Activated CD8-positive, alpha-beta memory T cell treated with anti-CD3 and anti-CD28 coated beads for 1 hour (primary cell): ENCODE measurements at regions not wholly inside any gene's neighbourhood (a gene's known extent, or its start where the extent isn't known, plus 50 kb on each side); places are given as distances from the start of the nearest gene placed in this dataset.

Source experiments
- DNase-seq, 2 donors: peaks; one replicate each; pipeline ENCODE4 v3.0.0-alpha.2; 2020; ENCODE audit warnings: low read depth in 1 of 2; ENCODE audit errors: extremely low read depth in 1 of 2

DNA sequence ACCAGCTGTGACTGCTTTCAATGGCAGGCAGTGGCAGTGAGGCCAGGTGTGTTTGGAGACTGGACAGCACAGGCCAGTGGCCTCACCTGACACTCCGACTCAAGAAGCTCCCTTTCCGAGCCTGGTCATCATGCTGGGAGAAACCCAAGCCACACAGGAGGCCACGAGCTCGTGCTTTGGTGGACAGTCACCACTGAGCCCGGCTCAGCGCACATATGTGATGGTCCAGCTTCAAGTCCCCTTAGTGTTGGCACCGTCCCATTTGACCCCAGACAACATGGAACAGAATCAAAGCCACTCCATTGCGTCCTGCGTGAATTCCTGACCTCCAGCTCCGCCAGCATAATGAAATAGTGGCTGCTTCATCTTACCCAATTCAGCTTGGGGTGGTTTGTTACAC is 64.0 kb upstream of the PPP1R26 start:
- no peak for DNase-seq

DNA sequence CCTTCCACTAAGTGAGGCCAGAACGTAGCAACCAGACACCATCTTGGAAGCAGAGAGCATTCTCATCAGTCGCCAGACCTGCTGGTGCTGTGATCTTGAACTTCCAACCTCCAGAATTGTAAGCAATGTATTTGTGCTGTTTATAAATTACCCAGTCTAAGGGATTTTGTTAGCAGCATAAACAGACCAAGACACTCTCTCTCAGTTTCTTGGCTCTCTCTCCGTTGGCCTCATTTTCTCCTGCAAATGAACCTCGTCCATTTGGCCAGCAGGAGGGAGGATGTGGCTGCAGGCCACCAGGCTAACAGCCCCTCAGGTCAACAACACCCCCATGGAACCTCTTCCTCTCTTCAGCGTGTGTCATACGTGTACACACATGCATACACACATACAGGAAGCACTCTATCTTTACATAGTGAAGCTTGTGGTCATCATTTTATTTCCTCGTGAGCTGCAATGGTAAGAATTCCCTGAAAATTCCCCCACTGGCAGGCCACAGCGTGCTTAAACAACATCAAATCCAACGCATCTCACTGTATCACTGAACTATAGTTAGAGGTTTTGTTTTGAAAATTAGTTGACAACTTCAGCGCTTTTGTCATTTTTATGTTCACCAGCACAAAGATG is 62.8 kb upstream of the PPP1R26 start:
- DNase-seq: no peak

- no peak for DNase-seq
Measured at GRCh38 chr9:135418161-135418560, 61.4 kb upstream of the PPP1R26 start.

DNA sequence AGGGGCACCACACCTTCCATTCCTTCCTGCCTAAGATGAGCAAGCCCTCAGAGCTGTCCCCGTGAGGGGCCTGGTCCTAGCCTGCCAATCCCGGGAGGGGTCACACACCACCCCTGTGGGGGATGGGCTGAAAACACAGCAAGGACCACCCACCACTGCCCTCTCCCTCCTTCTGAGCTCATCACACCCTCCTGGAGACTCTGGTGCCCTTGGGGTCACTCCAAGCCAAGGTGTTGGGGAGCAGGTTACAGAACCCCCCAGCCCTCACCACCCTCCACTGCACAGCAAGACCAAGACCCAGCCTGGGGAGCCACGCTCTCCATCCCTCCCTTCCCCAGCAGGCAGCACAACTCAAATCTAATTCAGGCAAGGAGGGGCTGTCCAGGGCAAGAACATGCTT is 60.5 kb upstream of the PPP1R26 start:
- DNase-seq: no peak

DNA sequence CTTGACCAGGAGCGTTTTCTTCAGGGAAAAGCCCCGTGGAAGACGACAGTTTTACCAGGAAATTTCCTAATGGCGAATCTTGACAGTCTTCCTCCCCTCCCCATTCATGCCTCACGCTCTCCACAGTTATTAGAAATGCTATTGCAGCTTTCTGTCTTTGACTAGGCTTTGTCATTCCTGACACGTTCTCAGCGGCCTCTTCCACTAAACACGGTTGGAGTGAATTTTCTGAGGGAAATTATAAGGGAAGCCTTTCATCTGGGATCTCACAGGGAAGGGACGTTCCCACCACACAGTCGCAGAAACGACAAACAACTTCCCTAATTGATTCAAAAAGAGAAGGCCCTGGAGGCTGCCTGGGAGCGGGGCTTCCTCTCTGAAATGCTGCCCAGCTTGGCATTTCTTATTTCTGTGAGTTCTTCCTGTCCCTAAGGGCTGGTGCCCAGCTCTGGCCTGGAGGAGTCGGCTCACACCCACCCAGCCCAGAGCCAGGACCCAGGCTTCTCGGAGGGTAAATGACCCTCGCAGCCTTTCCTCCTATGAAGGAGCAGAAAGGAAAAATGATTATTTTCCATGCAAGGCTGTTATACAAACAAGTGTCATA is 57.1 kb upstream of the PPP1R26 start:
- no peak for DNase-seq

DNA sequence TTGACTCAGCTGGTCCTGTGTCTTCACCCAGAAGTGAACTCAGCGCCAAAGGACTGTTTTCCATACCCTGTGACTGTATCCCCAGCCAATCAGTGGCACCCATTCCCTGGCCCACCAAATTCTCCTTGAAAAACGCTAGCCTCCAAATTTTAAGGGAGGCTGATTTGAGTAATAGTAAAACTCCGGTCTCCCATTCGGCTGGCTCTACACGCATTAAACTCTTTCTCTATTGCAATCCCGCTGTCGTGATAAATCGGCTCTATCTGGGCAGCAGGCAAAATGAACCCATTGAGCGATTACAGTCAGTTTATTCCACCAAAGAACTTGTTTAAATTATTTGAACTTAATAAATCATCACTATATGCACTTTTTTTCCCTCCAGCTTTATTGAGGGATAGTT is 55.9 kb upstream of the PPP1R26 start:
- DNase-seq: no peak
